Natural killer cell (primary cell): ENCODE measurements at regions not wholly inside any gene's neighbourhood (a gene's known extent, or its start where the extent isn't known, plus 50 kb on each side); places are given as distances from the start of the nearest gene placed in this dataset.

ENCODE experiments used
- ATAC-seq, 3 donors: fragments of 150-1000 bp in 2 of 3; fragments of 200-7000 bp in 1 of 3; cut with Tn5 transposase; 1 replicate in 1 of 3; 2 replicates in 2 of 3; pipeline ENCODE4 v1.10.0; 2021; ENCODE audit warnings: mild to moderate bottlenecking in 2 of 3, moderate library complexity in 2 of 3
- DNase-seq, 2 donors: peaks; one replicate each; pipeline versions ENCODE4 v3.0.0 to v3.0.0-alpha.2; 2013 to 2021; ENCODE audit warnings: mixed read lengths in 1 of 2
- H3K27ac ChIP-seq: one replicate; pipeline ENCODE4 v1.5.1; 2013; ENCODE audit warnings: mild to moderate bottlenecking, low read length
- H3K27me3 ChIP-seq: one replicate; pipeline ENCODE4 v1.6.1; 2013; ENCODE audit warnings: low read length; ENCODE audit not compliant: control insufficient read depth, insufficient read depth
- H3K36me3 ChIP-seq: one replicate; pipeline ENCODE4 v1.6.1; 2013; ENCODE audit warnings: low read length; ENCODE audit not compliant: control insufficient read depth, insufficient read depth
- H3K4me1 ChIP-seq: one replicate; pipeline ENCODE4 v1.6.1; 2013; ENCODE audit warnings: low read length; ENCODE audit not compliant: control insufficient read depth, insufficient read depth
- H3K4me3 ChIP-seq: one replicate; pipeline ENCODE4 v1.5.1; 2013; ENCODE audit warnings: low read length
- H3K9me3 ChIP-seq: one replicate; pipeline ENCODE4 v1.6.1; 2013; ENCODE audit warnings: low read length; ENCODE audit not compliant: control insufficient read depth, insufficient read depth
- H3K27ac Mint-ChIP-seq, 2 donors: one replicate each; pipeline ENCODE4 v1.8.0; 2022; ENCODE audit warnings: mild to moderate bottlenecking in 2 of 2, mixed read lengths in 2 of 2, moderate library complexity in 1 of 2
- H3K27me3 Mint-ChIP-seq, 2 donors: one replicate each; pipeline ENCODE4 v1.8.0; 2022; ENCODE audit warnings: low read depth in 2 of 2, mixed read lengths in 2 of 2
- H3K36me3 Mint-ChIP-seq: one replicate; pipeline ENCODE4 v1.8.0; 2022; ENCODE audit warnings: mixed read lengths
- H3K4me1 Mint-ChIP-seq, 2 donors: one replicate each; pipeline ENCODE4 v1.8.0; 2022; ENCODE audit warnings: mixed read lengths in 2 of 2
- H3K4me3 Mint-ChIP-seq: one replicate; pipeline ENCODE4 v1.8.0; 2022; ENCODE audit warnings: mild to moderate bottlenecking, moderate library complexity, mixed read lengths
- H3K9me3 Mint-ChIP-seq, 2 donors: one replicate each; pipeline ENCODE4 v1.8.0; 2022; ENCODE audit warnings: mixed read lengths in 2 of 2
- WGBS: methylation state at CpG from one replicate; pipeline ENCODE4 v1.1.7; 2013; ENCODE audit warnings: missing lambda C conversion rate; ENCODE audit not compliant: insufficient coverage; 5-methylcytosine and 5-hydroxymethylcytosine counted together
- intact Hi-C: fragments of 100-400 bp; cut with micrococcal nuclease; formaldehyde crosslinking; loops from one replicate; pipeline ENCODE4 v1.14.2; 2022
- TF ChIP-seq, protein P1 (sequence below): fragments of 200-600 bp; IDR thresholded peaks from one replicate; pipeline ENCODE4 v1.8.0; 2022; ENCODE audit warnings: antibody characterized with exemption

DNA sequence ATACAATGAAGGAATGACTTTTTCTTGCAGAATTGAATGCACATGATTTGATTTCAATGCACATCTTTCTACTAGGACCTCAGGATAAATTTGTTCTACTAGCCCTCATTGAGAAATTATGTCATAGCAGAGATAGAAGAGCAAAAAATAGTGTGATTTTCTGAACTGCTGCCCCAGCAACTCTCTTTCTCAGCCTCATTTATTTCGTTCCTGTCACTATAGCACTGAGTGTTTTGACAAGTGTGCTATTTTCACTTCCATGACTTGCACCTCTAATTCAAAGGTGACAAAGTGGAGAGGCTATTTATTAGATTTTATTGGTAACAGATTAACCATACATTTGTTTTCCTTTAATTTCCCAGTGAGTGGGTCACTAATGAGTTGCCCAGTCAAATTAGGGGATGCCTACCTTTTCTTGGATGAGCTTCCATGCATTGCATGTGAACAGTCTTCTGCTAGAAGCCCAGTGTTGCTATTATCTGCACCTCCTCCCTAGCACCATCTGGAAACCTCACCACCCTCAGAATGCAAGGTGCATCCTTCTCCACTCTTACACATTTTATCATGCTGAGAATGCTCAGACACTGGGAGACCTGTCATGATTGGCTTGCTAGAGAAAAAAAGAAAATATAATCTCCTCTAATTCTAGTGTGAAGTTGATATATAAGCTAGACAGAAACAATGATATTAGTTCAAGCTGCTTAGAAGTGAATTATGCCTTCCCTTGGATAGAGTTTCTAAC is 119.6 kb upstream of the CTTNBP2 start:
- H3K27me3 Mint-ChIP-seq = no peaks in the 10 kb centered on the region
- DNase-seq (no peak), ATAC-seq (no peak)
- no peaks in the 10 kb centered on the region for H3K4me1 Mint-ChIP-seq
- H3K4me1 ChIP-seq = no peaks in the 10 kb centered on the region
- H3K4me3 ChIP-seq = no peak overlapping the region
- no peaks in the 10 kb centered on the region for H3K27me3 ChIP-seq
- WGBS = no CpG with 5 or more reads among the region's 1 CpG
- H3K4me3 Mint-ChIP-seq = no peak overlapping the region
- H3K36me3 ChIP-seq = no peaks in the 10 kb centered on the region
- intact Hi-C loops = no loop called here
- H3K36me3 Mint-ChIP-seq = no peaks in the 10 kb centered on the region
- H3K27ac Mint-ChIP-seq = no peak overlapping the region
- no peaks in the 10 kb centered on the region for H3K9me3 ChIP-seq
- peaks cover 5 to 13% of the 10 kb centered on the region in 2 donors for H3K9me3 Mint-ChIP-seq
- TF ChIP-seq, protein P1, sequence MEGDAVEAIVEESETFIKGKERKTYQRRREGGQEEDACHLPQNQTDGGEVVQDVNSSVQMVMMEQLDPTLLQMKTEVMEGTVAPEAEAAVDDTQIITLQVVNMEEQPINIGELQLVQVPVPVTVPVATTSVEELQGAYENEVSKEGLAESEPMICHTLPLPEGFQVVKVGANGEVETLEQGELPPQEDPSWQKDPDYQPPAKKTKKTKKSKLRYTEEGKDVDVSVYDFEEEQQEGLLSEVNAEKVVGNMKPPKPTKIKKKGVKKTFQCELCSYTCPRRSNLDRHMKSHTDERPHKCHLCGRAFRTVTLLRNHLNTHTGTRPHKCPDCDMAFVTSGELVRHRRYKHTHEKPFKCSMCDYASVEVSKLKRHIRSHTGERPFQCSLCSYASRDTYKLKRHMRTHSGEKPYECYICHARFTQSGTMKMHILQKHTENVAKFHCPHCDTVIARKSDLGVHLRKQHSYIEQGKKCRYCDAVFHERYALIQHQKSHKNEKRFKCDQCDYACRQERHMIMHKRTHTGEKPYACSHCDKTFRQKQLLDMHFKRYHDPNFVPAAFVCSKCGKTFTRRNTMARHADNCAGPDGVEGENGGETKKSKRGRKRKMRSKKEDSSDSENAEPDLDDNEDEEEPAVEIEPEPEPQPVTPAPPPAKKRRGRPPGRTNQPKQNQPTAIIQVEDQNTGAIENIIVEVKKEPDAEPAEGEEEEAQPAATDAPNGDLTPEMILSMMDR = no peak
- no peak overlapping the region for H3K27ac ChIP-seq

DNA sequence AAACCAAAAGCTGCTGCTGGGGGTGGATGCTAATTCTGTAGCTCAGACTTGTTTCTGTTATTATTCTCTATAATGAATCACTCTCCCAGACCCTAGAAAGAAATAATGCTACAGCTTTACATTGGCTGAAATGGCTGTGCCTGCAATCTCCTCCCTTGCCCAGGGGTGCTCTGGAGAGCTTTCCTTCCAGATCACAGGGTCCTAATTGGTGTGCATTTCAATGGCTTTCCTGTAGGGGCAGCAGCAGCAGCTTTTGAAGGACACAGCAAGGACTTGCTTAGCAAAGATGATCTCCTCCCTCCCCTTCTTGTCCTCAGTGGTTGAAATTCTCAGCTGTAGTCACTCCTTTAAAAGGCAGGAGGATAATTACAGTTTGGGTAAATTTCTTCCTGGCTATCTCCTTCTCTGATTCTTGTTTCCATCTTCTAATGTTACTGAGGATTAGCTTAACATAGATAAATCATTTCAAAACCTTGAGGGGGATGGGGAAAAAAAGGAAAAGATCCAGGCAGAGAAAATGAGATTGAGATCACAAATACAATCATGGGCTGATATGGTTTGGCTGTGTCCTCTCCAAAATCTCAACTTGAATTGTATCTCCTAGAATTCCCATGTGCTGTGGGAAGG is 120.2 kb upstream of the CTTNBP2 start:
- no peak overlapping the region for H3K4me3 ChIP-seq
- no peaks in the 10 kb centered on the region for H3K4me1 ChIP-seq
- H3K4me1 Mint-ChIP-seq = no peaks in the 10 kb centered on the region
- peaks cover 3 to 10% of the 10 kb centered on the region in 2 donors for H3K9me3 Mint-ChIP-seq
- no peak for ATAC-seq
- intact Hi-C loops = no loop called here
- no peaks in the 10 kb centered on the region for H3K36me3 ChIP-seq
- no peak overlapping the region for H3K27ac ChIP-seq
- H3K27ac Mint-ChIP-seq = no peak overlapping the region
- no peaks in the 10 kb centered on the region for H3K9me3 ChIP-seq
- no peak overlapping the region for H3K4me3 Mint-ChIP-seq
- no peaks in the 10 kb centered on the region for H3K36me3 Mint-ChIP-seq
- DNase-seq = peak in 1 of 2 donors; percentile 2
- no peaks in the 10 kb centered on the region for H3K27me3 ChIP-seq
- TF ChIP-seq, protein P1 = no peak
- no peaks in the 10 kb centered on the region for H3K27me3 Mint-ChIP-seq

DNA sequence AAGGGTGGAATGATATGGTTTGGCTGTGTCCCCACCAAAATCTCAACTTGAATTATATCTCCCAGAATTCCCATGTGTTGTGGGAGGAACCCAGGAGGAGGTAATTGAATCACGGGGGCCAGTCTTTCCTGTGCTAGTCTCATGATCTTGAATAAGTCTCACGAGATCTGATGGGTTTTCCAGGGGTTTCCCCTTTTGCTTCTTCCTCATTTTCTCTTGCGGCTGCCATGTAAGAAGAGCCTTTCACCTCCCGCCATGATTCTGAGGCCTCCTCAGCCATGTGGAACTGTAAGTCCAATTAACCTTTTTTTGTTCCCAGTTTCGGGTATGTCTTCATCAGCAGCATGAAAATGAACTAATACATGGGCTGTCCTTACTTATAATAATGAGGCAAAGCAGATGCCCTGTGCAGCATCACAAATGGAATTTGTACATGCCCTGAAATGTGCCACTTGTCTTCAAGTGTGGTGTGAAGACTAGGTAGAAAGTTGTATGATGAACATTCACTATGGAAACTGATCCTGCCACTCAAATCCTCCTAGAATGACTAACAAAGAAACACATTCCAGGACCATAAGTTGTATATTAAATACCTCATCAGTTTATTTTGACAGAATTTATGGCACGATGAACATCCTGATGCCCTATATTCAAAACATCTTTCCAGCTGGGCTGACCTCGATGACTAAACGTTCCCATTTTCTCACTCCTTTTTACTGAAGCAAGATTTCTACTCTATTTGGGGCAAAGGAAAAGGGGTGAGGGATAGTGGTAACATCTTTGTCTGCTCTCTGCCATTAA is 122.8 kb upstream of the CTTNBP2 start:
- Mint-ChIP-seq H3K36me3 (no peaks in the 10 kb centered on the region), H3K27me3 (no peaks in the 10 kb centered on the region), H3K4me3 (no peak overlapping the region), H3K27ac (no peak overlapping the region), H3K4me1 (no peaks in the 10 kb centered on the region), H3K9me3 (peaks cover 3 to 7% of the 10 kb centered on the region in 2 donors)
- no peaks in the 10 kb centered on the region for H3K4me1 ChIP-seq
- TF ChIP-seq, protein P1 = no peak
- H3K4me3 ChIP-seq = no peak overlapping the region
- no peaks in the 10 kb centered on the region for H3K36me3 ChIP-seq
- intact Hi-C loops = no loop called here
- no peak for DNase-seq
- 72% methylated on average over 6 of the region's 8 CpGs for WGBS
- H3K27ac ChIP-seq = no peak overlapping the region
- no peak for ATAC-seq
- no peaks in the 10 kb centered on the region for H3K27me3 ChIP-seq
- no peaks in the 10 kb centered on the region for H3K9me3 ChIP-seq
